Mesodermal cell (in vitro differentiated cells): ENCODE measurements at regions not wholly inside any gene's neighbourhood (a gene's known extent, or its start where the extent isn't known, plus 50 kb on each side); places are given as distances from the start of the nearest gene placed in this dataset.
"Not testable (repeated sequence)": the region's sequence is repeated elsewhere in the genome, so short reads cannot be mapped to it uniquely, and the experiment has no call there.

Experiments
- H3K27ac ChIP-seq: 2 replicates; pipeline ENCODE4 v1.7.0; 2013; ENCODE audit warnings: mild to moderate bottlenecking, low read depth, low read length, moderate library complexity; ENCODE audit not compliant: severe bottlenecking
- H3K36me3 ChIP-seq: 2 replicates; pipeline ENCODE4 v1.7.1; 2013; ENCODE audit warnings: mild to moderate bottlenecking, low read length, moderate library complexity; ENCODE audit not compliant: control insufficient read depth, insufficient read depth
- H3K4me1 ChIP-seq: one replicate; pipeline ENCODE4 v1.7.1; 2013; ENCODE audit warnings: mild to moderate bottlenecking, low read length; ENCODE audit not compliant: insufficient read depth, control insufficient read depth, poor library complexity, severe bottlenecking
- H3K4me3 ChIP-seq: 2 replicates; pipeline ENCODE4 v1.7.0; 2013; ENCODE audit warnings: low read length, control low read depth, mild to moderate bottlenecking; ENCODE audit not compliant: insufficient read depth, poor library complexity, severe bottlenecking; ENCODE audit errors: extremely low read depth
- H3K9me3 ChIP-seq: 2 replicates; pipeline ENCODE4 v1.7.1; 2013; ENCODE audit warnings: mild to moderate bottlenecking, low read length, moderate library complexity; ENCODE audit not compliant: control insufficient read depth
- WGBS, 2 experiments: methylation state at CpG; one replicate each; pipeline ENCODE4 v1.1.5; 2013; ENCODE audit warnings: missing lambda C conversion rate in 2 of 2; ENCODE audit not compliant: insufficient coverage in 2 of 2; 5-methylcytosine and 5-hydroxymethylcytosine counted together

- no peak overlapping the region for H3K27ac ChIP-seq
- no peaks in the 10 kb centered on the region for H3K4me1 ChIP-seq
- H3K9me3 ChIP-seq: no peaks in the 10 kb centered on the region
- no peaks in the 10 kb centered on the region for H3K36me3 ChIP-seq
- no CpG with 5 or more reads among the region's 2 CpGs for WGBS, 2 experiments
- H3K4me3 ChIP-seq: no peak overlapping the region
Measured at GRCh38 chr13:46468570-46469463, 81.8 kb upstream of the RUBCNL start.

- not testable (repeated sequence) for H3K9me3 ChIP-seq, H3K4me1 ChIP-seq, H3K4me3 ChIP-seq, H3K36me3 ChIP-seq
- 93 to 96% methylated on average over 6 to 8 of the region's 10 CpGs for WGBS, 2 experiments
- peak overlapping the region; percentile 46 for H3K27ac ChIP-seq
Measured at GRCh38 chr13:46467694-46468093, 80.6 kb upstream of the RUBCNL start.

- H3K36me3 ChIP-seq, H3K27ac ChIP-seq, H3K9me3 ChIP-seq, H3K4me3 ChIP-seq, H3K4me1 ChIP-seq: not testable (repeated sequence)
- WGBS, 2 experiments: 92 to 93% methylated on average over 6 of the region's 7 CpGs
Measured at GRCh38 chr13:46466074-46466473, 79.0 kb upstream of the RUBCNL start.

- Histone ChIP-seq H3K9me3 (no peaks in the 10 kb centered on the region), H3K36me3 (no peaks in the 10 kb centered on the region), H3K4me3 (no peak overlapping the region), H3K27ac (no peak overlapping the region), H3K4me1 (no peaks in the 10 kb centered on the region)
- WGBS, 2 experiments: 91 to 92% methylated on average over 17 to 22 of the region's 23 CpGs
Measured at GRCh38 chr13:46463719-46464118, 76.7 kb upstream of the RUBCNL start.

- not testable (repeated sequence) for H3K4me3 ChIP-seq, H3K27ac ChIP-seq, H3K4me1 ChIP-seq, H3K36me3 ChIP-seq, H3K9me3 ChIP-seq
- 86% methylated on average over 3 of the region's 4 CpGs; no CpG with 5 or more reads in 1 of the 2 experiments for WGBS, 2 experiments
Measured at GRCh38 chr13:46460223-46460622, 73.2 kb upstream of the RUBCNL start.

GRCh38 chr13:46457255-46457654 is 70.2 kb upstream of the RUBCNL start:
- H3K9me3 ChIP-seq, H3K36me3 ChIP-seq, H3K4me3 ChIP-seq, H3K4me1 ChIP-seq, H3K27ac ChIP-seq: not testable (repeated sequence)
- no CpG with 5 or more reads among the region's 2 CpGs for WGBS, 2 experiments

- not testable (repeated sequence) for H3K9me3 ChIP-seq, H3K27ac ChIP-seq, H3K4me1 ChIP-seq, H3K4me3 ChIP-seq, H3K36me3 ChIP-seq
- no CpG with 5 or more reads among the region's 4 CpGs for WGBS, 2 experiments
Measured at GRCh38 chr13:46455924-46456323, 68.9 kb upstream of the RUBCNL start.

- H3K9me3 ChIP-seq, H3K27ac ChIP-seq, H3K4me1 ChIP-seq, H3K4me3 ChIP-seq, H3K36me3 ChIP-seq: not testable (repeated sequence)
- WGBS, 2 experiments: 80% methylated on average over 1 of the region's 3 CpGs; no CpG with 5 or more reads in 1 of the 2 experiments
Measured at GRCh38 chr13:46451145-46451544, 64.1 kb upstream of the RUBCNL start.

GRCh38 chr13:46449949-46450348 is 62.9 kb upstream of the RUBCNL start:
- H3K27ac ChIP-seq, H3K4me3 ChIP-seq, H3K9me3 ChIP-seq, H3K4me1 ChIP-seq, H3K36me3 ChIP-seq: not testable (repeated sequence)
- no CpG with 5 or more reads among the region's 2 CpGs for WGBS, 2 experiments

GRCh38 chr13:46448148-46448547 is 61.1 kb upstream of the RUBCNL start:
- no CpG with 5 or more reads among the region's 4 CpGs for WGBS, 2 experiments
- not testable (repeated sequence) for H3K9me3 ChIP-seq, H3K36me3 ChIP-seq, H3K4me3 ChIP-seq, H3K4me1 ChIP-seq, H3K27ac ChIP-seq

- not testable (repeated sequence) for H3K27ac ChIP-seq, H3K9me3 ChIP-seq, H3K4me1 ChIP-seq, H3K4me3 ChIP-seq, H3K36me3 ChIP-seq
- 94 to 96% methylated on average over 37 to 38 of the region's 40 CpGs for WGBS, 2 experiments
Measured at GRCh38 chr13:46437808-46438404, 50.9 kb upstream of the RUBCNL start.
